DMS53 treated with DMSO at 0.1 percent for 48 hours (cell line): ENCODE measurements at regions not wholly inside any gene's neighbourhood (a gene's known extent, or its start where the extent isn't known, plus 50 kb on each side); places are given as distances from the start of the nearest gene placed in this dataset.

Experiments used
- DNase-seq: peaks from one replicate; lab custom pipeline; 2025; ENCODE audit not compliant: unreplicated experiment; lab: John Stamatoyannopoulos, UW

- no peak for DNase-seq
These were observed 109.9 kb upstream of the PAXBP1 start for GRCh38 chr21:32881458-32881857.

GRCh38 chr21:32884062-32884461 lies 112.5 kb upstream of the PAXBP1 start:
- DNase-seq: no peak

DNA sequence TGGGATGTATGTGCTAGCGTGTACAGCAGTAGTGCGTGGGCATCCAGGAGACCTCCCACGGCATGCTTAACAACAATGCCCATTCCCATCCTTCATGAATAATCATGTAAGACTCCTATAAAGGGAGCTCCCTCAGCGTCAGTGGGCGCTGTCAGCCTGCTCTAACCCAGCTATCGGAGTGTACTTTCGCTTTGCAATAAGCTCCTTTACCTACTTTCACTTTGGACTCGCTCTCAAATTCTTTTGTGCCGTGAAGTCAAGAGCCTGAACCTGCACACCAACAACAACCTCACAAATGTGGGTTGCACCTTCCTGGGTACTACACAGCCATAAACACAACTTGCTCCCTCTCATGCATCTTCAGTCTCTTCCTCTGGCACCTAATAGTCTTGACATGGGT lies 114.8 kb upstream of the PAXBP1 start:
- peak; percentile 2 for DNase-seq

- DNase-seq: no peak
These were observed 115.5 kb upstream of the PAXBP1 start for GRCh38 chr21:32887026-32887425.

DNA sequence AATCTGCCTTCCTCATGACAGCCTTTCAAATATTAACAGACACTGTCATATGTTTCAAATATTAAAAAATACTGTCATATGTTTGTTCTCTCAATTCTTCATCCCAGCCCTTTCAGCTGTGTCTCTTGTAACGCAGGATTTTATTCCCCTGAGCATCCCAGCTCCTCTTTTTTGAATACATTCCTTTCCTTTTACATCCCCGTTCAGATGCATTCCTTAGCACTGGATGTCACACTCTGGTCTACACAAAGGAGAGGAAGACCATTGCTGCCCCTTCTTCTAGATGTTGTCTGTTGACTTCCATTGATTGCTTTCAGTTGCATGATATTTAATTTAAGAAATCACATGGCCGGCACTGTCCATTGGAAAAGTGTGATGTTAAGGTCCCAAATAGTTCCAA lies 117.4 kb upstream of the PAXBP1 start:
- no peak for DNase-seq

DNA sequence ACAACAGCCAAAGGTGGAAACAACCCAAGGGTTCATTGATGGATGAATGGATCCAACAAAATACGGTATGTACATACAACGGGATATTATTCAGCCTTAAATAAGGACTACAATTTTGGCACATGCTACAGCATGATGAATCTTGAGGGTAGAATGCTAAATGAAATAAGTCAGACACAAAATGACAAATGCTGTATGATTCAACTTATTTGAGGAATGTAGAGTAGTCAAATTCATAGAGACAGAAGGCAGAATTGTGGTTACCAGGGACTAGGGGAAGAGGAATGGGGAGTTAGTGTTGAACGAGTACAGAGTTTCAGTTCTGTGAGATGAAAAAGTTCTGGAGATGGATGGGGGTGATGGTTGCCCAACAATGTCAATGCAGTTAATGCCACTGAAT lies 118.0 kb upstream of the PAXBP1 start:
- DNase-seq: no peak

DNA sequence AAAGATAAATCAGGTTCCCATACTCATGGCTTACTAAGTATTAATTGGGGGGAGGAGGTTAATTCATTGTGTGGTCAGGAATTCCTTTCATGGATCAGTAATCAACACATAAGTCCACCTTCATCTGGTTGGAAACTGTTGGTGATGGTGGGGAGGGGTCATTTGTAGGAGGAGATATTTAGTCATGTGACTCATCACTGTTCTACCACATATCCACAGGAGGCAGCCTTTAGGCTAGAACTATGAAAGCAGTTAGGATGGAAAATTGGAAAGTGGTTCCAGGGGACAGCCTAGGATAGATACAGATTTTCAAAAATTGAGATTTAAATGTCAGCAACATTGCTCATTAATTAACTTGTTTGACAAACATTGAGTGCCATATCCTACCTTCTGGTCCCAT lies 122.8 kb upstream of the PAXBP1 start:
- no peak for DNase-seq

GRCh38 chr21:32900814-32901213 lies 124.9 kb upstream of the OLIG2 start:
- DNase-seq: no peak

- no peak for DNase-seq
These were observed 118.2 kb upstream of the OLIG2 start for GRCh38 chr21:32907521-32907920.

DNA sequence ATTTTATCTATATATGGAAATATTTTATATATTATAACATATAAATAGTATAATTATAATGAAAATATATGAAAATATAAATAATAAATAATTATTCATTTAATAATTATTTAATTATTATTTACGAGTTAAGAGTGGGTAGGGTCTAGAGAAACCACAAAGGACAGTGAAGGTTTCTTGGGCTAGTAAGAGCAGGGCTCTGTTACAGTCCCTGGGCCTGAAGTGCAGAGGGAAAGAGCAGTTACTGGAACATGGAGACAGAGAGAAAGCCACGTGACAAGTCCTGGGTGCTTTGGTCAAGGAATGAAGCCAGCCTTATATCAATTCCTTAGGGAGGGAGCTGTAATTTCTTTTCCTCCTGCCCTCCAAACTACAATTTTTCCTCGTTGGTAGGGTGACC lies 117.2 kb upstream of the OLIG2 start:
- DNase-seq: no peak

- no peak for DNase-seq
These were observed 116.3 kb upstream of the OLIG2 start for GRCh38 chr21:32909393-32909792.

GRCh38 chr21:32914424-32915039 lies 111.2 kb upstream of the OLIG2 start:
- no peak for DNase-seq

DNA sequence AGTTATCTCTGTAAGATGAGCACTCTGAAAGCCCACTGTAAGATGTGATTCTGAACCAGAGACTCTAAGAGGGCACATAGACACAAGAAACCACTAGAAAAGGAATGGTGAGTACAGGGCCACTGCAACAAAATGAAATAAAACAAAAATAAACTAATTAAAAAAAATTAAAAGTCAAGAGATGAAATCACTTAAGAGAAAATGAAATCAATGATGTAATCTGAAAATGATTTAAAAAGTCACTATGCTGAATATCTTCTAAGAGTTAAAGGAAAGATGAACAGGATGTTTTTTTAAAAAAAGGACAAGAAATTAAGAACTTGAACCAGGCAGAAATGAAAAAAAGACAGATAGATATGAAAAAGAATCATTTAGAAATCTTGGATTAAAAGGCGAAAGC lies 110.6 kb upstream of the OLIG2 start:
- no peak for DNase-seq

GRCh38 chr21:32916088-32916487 lies 109.6 kb upstream of the OLIG2 start:
- no peak for DNase-seq

DNA sequence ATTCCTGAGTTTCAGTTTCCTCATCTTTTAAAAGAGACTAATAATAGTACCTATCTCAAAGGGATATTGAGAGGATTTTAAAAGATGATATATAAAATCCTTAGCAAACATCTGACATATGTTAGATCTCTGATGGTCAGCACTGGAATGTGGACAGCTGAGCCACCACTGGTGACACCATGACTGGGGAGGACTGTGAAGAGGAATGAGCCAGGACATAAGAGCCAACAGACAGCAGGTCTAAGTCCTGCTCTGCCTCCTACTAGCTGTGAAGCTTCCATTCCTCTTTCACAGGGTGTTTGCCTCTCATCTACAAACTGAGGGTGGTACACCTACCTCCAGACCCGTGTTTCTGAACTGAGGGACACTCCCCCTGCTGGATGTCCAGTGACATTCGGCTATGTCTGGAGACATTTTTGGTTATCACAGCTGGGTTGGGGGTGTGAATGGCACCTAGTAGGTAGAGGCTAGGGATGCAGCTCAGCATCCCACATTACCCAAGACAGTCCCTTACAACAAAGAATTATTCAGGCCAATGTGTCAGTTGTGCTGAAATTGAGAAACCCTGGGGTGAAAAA lies 109.1 kb upstream of the OLIG2 start:
- no peak for DNase-seq

DNA sequence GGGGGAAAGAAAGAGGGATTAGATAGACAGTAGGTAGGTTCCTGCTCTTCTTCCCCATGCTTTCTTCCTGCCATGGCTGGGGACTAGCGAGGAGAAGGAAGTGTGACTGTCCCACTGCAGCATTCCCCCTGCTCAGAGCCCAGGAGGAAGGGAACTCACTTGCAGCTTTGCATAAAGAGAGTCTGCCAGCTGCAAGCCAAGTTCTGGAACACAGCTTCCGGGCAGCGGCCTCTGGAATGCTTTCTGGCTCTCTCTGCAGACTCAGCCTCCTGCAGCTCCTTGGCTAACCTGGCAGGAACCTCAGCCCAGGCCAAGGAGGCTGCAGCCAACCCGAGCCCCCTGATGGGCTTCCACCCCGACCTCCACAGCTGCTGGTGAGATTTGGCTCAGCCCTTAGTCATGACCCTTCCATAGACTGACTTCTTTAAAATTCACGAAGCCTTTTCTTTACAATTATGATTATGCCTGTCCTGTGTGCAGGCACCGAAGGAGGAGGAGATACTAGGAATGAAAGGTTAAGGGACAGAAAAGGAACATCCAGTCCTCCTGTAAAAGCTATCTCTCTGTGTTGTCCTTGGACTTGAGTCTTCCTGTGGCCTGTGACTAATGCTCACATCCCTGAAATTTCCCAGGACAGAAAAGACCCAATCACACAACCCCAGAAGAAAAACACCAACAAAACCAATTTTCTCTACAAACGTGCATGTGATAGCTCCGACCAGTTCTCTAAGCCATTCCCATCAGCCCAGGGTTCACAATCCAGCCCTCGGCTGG lies 108.2 kb upstream of the OLIG2 start:
- no peak for DNase-seq

- DNase-seq: no peak
These were observed 107.1 kb upstream of the OLIG2 start for GRCh38 chr21:32918478-32919120.

- DNase-seq: no peak
These were observed 105.3 kb upstream of the OLIG2 start for GRCh38 chr21:32920474-32920873.

GRCh38 chr21:32921632-32922230 lies 104.0 kb upstream of the OLIG2 start:
- no peak for DNase-seq

GRCh38 chr21:32925098-32925497 lies 100.6 kb upstream of the OLIG2 start:
- no peak for DNase-seq

GRCh38 chr21:32929633-32930038 lies 96.1 kb upstream of the OLIG2 start:
- DNase-seq: no peak

GRCh38 chr21:32930673-32931072 lies 95.1 kb upstream of the OLIG2 start:
- no peak for DNase-seq
